Nephron progenitor cell (in vitro differentiated cells): ENCODE measurements at regions not wholly inside any gene's neighbourhood (a gene's known extent, or its start where the extent isn't known, plus 50 kb on each side); places are given as distances from the start of the nearest gene placed in this dataset.

ENCODE experiments used
- DNase-seq: peaks from one replicate; pipeline ENCODE4 v3.0.0; 2021
- H3K27ac Mint-ChIP-seq: 2 replicates; pipeline ENCODE4 v1.8.0; 2021; ENCODE audit warnings: mild to moderate bottlenecking, moderate library complexity, mixed read lengths
- H3K27me3 Mint-ChIP-seq: 2 replicates; pipeline ENCODE4 v1.8.0; 2021; ENCODE audit warnings: mild to moderate bottlenecking, low read depth, mixed read lengths; ENCODE audit not compliant: poor library complexity
- H3K36me3 Mint-ChIP-seq: 2 replicates; pipeline ENCODE4 v1.8.0; 2021; ENCODE audit warnings: low read depth, mixed read lengths
- H3K4me1 Mint-ChIP-seq: 2 replicates; pipeline ENCODE4 v1.8.0; 2021; ENCODE audit warnings: mixed read lengths
- H3K4me3 Mint-ChIP-seq: 2 replicates; pipeline ENCODE4 v1.8.0; 2021; ENCODE audit warnings: mild to moderate bottlenecking, moderate library complexity, mixed read lengths
- H3K9me3 Mint-ChIP-seq: 2 replicates; pipeline ENCODE4 v1.8.0; 2021; ENCODE audit warnings: mild to moderate bottlenecking, moderate library complexity, mixed read lengths
- CTCF ChIP-seq: fragments of 200-600 bp; sonication (generic); IDR thresholded peaks from 2 replicates; pipeline ENCODE4 v1.5.0; 2021; ENCODE audit warnings: antibody characterized with exemption

DNA sequence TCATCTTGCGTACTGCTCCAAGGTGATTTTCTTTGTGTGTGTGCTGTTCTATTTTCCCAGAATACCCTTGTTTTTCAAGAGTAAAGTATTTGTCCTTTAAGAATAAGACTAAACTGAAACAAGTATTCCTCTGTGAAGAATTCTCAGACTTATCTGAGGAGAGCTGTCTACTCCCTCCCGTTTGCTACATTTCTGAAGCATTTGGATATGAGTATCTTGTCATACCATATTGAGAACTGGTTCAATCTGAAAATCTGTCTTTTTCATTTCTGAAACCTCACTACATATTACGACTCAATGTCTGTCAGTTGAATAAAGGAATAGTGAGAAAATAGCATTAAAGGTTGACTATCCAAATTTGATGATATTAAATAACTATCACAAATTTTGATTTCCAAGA, 159.4 kb downstream of the PMAIP1 start:
- Mint-ChIP-seq H3K4me1 (no peaks in the 10 kb centered on the region), H3K4me3 (no peak overlapping the region), H3K27ac (no peak overlapping the region), H3K36me3 (no peaks in the 10 kb centered on the region), H3K27me3 (peaks cover 10% of the 10 kb centered on the region), H3K9me3 (no peaks in the 10 kb centered on the region)
- no peak for TF ChIP-seq CTCF
- DNase-seq, result no peak

DNA sequence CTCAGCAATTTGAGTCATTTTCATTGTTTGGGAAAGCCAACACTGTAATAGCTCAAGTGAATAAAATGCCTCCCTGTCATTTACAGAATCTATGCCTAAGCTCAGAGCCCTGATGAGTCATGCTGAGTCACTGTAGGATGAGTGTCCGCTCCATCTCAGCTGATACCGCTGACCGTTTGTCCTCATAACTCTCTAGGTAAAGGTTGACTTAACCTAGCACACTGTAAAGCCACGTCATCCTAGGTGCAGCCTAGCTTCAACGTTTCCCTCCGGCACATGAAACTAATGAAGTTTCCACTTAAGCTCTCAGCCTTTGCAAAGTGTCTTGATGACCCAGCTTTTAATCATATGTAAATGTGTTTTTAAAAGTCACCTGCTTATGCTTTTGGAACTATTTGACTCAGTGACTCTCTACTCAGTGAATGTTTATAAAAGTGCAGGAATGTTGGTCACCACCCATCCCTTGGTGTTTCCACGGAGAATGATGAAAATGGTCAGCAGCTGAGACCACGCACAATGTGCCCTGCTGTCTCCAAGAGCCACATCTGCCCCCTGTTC, 154.0 kb downstream of the PMAIP1 start:
- Mint-ChIP-seq H3K27me3 (no peaks in the 10 kb centered on the region), H3K27ac (no peak overlapping the region), H3K36me3 (no peaks in the 10 kb centered on the region), H3K9me3 (peaks cover 9% of the 10 kb centered on the region), H3K4me3 (no peak overlapping the region), H3K4me1 (no peaks in the 10 kb centered on the region)
- TF ChIP-seq CTCF, result no peak
- DNase-seq, result no peak

DNA sequence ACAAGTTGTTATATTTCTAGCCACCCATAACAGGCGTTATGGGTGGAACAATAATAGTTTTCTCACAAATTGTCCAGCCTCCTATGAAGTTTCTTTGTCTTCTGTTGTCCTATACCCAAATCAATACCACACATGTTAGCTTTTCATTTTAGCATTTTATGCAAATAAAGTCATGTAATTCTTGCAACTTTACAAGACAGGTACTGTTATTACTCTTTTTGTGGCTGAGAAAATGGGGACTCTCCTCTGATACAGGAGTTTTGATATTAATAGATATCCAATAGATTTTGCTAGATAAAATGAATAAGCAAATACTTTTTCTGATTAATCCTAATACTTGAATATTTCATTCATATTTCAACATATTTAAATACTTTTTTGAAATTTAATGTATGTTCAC, 151.0 kb downstream of the PMAIP1 start:
- no peaks in the 10 kb centered on the region for H3K27me3 Mint-ChIP-seq
- H3K27ac Mint-ChIP-seq, result no peak overlapping the region
- no peak overlapping the region for H3K4me3 Mint-ChIP-seq
- H3K4me1 Mint-ChIP-seq, result no peaks in the 10 kb centered on the region
- no peaks in the 10 kb centered on the region for H3K36me3 Mint-ChIP-seq
- peaks cover 9% of the 10 kb centered on the region for H3K9me3 Mint-ChIP-seq
- DNase-seq, result no peak
- no peak for TF ChIP-seq CTCF

DNA sequence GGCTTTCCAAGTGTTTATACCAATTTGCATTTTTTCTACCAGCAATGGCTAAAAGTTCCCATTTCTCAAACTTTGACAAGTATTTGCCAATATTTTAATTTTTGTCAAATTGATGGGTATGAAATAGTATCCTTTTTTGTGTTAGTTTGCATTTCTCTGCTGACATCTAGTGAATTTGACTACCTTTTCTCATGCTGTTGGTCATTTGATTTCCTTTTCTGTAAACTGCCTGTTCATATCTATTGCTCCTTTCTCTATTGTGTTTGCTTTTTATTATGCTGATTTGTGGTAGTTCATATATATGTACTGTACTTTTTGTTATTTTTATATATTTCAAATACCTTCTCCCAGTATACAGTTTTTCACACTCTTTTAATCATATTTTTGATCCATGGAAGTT, 149.4 kb downstream of the PMAIP1 start:
- no peak overlapping the region for H3K4me3 Mint-ChIP-seq
- H3K36me3 Mint-ChIP-seq, result no peaks in the 10 kb centered on the region
- no peak for TF ChIP-seq CTCF
- DNase-seq, result no peak
- H3K4me1 Mint-ChIP-seq, result no peaks in the 10 kb centered on the region
- H3K9me3 Mint-ChIP-seq, result peaks cover 9% of the 10 kb centered on the region
- no peaks in the 10 kb centered on the region for H3K27me3 Mint-ChIP-seq
- no peak overlapping the region for H3K27ac Mint-ChIP-seq

- no peaks in the 10 kb centered on the region for H3K36me3 Mint-ChIP-seq
- no peak overlapping the region for H3K4me3 Mint-ChIP-seq
- H3K27me3 Mint-ChIP-seq, result no peaks in the 10 kb centered on the region
- TF ChIP-seq CTCF, result no peak
- H3K4me1 Mint-ChIP-seq, result no peaks in the 10 kb centered on the region
- DNase-seq, result no peak
- H3K9me3 Mint-ChIP-seq, result peaks cover 9% of the 10 kb centered on the region
- H3K27ac Mint-ChIP-seq, result no peak overlapping the region
These were observed 147.8 kb downstream of the PMAIP1 start for GRCh38 chr18:60047556-60047955.

DNA sequence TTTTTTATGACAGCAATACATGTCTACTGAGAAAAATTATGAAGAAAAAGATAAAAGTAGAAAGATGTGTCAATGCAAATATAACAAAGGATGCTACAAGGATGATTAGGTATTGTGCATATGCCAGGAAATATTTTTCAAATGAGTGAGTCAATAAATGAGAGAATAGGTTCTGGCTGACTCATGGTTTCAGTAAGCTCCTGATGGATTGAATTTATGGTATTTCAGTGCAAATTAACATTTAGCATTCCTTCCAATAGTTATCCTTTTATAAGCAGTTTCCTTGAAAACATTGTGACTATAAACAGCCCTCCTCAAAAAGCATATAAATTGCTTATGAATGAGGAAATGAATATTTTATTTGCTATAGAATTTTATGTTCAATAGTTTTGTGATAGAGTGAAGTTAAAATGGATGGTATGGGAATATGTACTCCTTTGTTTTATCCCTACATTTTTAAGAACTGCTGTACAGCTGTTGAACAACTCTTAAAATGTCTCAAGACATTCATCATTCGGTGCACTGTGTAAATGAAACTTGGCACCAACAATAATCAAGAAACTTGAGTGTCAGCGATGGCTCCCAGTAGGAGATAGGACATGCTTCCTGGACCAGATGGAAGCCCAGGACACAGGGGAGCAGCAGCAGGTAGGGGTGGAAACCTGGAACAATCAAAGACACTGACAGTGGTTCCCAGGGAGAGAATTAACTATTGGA, 144.7 kb downstream of the PMAIP1 start:
- H3K27me3 Mint-ChIP-seq, result no peaks in the 10 kb centered on the region
- no peaks in the 10 kb centered on the region for H3K36me3 Mint-ChIP-seq
- no peak overlapping the region for H3K27ac Mint-ChIP-seq
- peaks cover 4% of the 10 kb centered on the region for H3K9me3 Mint-ChIP-seq
- no peak overlapping the region for H3K4me3 Mint-ChIP-seq
- H3K4me1 Mint-ChIP-seq, result no peaks in the 10 kb centered on the region
- DNase-seq, result no peak
- TF ChIP-seq CTCF, result no peak
